HEK293 (cell line): ENCODE measurements at regions not wholly inside any gene's neighbourhood (a gene's known extent, or its start where the extent isn't known, plus 50 kb on each side); places are given as distances from the start of the nearest gene placed in this dataset.

ENCODE experiments used
- CTCF ChIA-PET: fragments of 350-600 bp; formaldehyde crosslinking; extraction: SDS; loops from one replicate; lab custom pipeline; 2021; ENCODE audit warnings: antibody characterized with exemption; lab: Yijun Ruan, JAX
- POLR2A ChIA-PET: fragments of 300-600 bp; formaldehyde crosslinking; extraction: SDS; loops from one replicate; lab custom pipeline; 2020; ENCODE audit warnings: antibody characterized with exemption, inconsistent platforms; lab: Yijun Ruan, JAX
- H3K27ac ChIP-seq: fragments of 200-500 bp; sonication (Bioruptor generic); 2 replicates; pipeline ENCODE4 v1.5.1; 2014; ENCODE audit warnings: low read depth, low read length, control low read depth, inconsistent platforms; ENCODE audit errors: extremely low read depth
- H3K36me3 ChIP-seq, 2 experiments: fragments of 200-500 bp in 1 of 2; sonication (Bioruptor generic) in 1 of 2; 1 replicate in 1 of 2; 2 replicates in 1 of 2; pipeline ENCODE4 v1.5.1; 2014 to 2017; ENCODE audit warnings: inconsistent platforms in 2 of 2, low read length in 2 of 2; ENCODE audit not compliant: control insufficient read depth in 2 of 2, insufficient read depth in 1 of 2
- H3K4me1 ChIP-seq: fragments of 200-500 bp; sonication (Bioruptor generic); 2 replicates; pipeline ENCODE4 v1.5.1; 2014; ENCODE audit warnings: mild to moderate bottlenecking, low read length, inconsistent platforms; ENCODE audit not compliant: control insufficient read depth, insufficient read depth
- H3K4me3 ChIP-seq: 2 replicates; pipeline ENCODE4 v1.5.1; 2011; ENCODE audit warnings: low read depth, mild to moderate bottlenecking, control low read depth, low read length, moderate library complexity
- H3K9me3 ChIP-seq: fragments of 200-500 bp; sonication (Bioruptor generic); 2 replicates; pipeline ENCODE4 v1.5.1; 2014; ENCODE audit warnings: low read depth, low read length, inconsistent platforms; ENCODE audit not compliant: control insufficient read depth, insufficient read depth
- FEZF1 ChIP-seq: fragments of 450-650 bp; formaldehyde crosslinking; IDR thresholded peaks from 2 replicates; pipeline ENCODE4 v1.5.1; 2016; ENCODE audit warnings: missing biosample characterization, missing genetic modification characterization
- GLI4 ChIP-seq: fragments of 450-650 bp; formaldehyde crosslinking; IDR thresholded peaks from 2 replicates; pipeline ENCODE4 v1.5.1; 2016; ENCODE audit warnings: missing biosample characterization, missing genetic modification characterization
- REPIN1 ChIP-seq: fragments of 450-650 bp; formaldehyde crosslinking; IDR thresholded peaks from 2 replicates; pipeline ENCODE4 v1.5.1; 2017; ENCODE audit warnings: missing biosample characterization, missing genetic modification characterization, low read depth
- SP7 ChIP-seq: fragments of 450-650 bp; formaldehyde crosslinking; IDR thresholded peaks from 2 replicates; pipeline ENCODE4 v1.5.1; 2016; ENCODE audit warnings: missing biosample characterization, missing genetic modification characterization
- ZBTB17 ChIP-seq: fragments of 450-650 bp; formaldehyde crosslinking; IDR thresholded peaks from 2 replicates; pipeline ENCODE4 v1.5.1; 2016; ENCODE audit warnings: missing biosample characterization, missing genetic modification characterization
- ZFP37 ChIP-seq: fragments of 450-650 bp; formaldehyde crosslinking; IDR thresholded peaks from 2 replicates; pipeline ENCODE4 v1.5.1; 2016; ENCODE audit warnings: missing biosample characterization, missing genetic modification characterization
- ZFP41 ChIP-seq: fragments of 450-650 bp; formaldehyde crosslinking; IDR thresholded peaks from 2 replicates; pipeline ENCODE4 v1.5.1; 2016; ENCODE audit warnings: missing biosample characterization, missing genetic modification characterization, borderline replicate concordance
- ZFP69B ChIP-seq: fragments of 450-650 bp; formaldehyde crosslinking; IDR thresholded peaks from 2 replicates; pipeline ENCODE4 v1.5.1; 2016; ENCODE audit warnings: missing biosample characterization, missing genetic modification characterization
- ZNF10 ChIP-seq: fragments of 450-650 bp; formaldehyde crosslinking; IDR thresholded peaks from 2 replicates; pipeline ENCODE4 v1.5.1; 2017; ENCODE audit warnings: missing biosample characterization, missing genetic modification characterization
- ZNF202 ChIP-seq: fragments of 450-650 bp; formaldehyde crosslinking; IDR thresholded peaks from 2 replicates; pipeline ENCODE4 v1.5.1; 2016; ENCODE audit warnings: missing biosample characterization, missing genetic modification characterization, borderline replicate concordance
- ZNF24 ChIP-seq: fragments of 450-650 bp; formaldehyde crosslinking; IDR thresholded peaks from 2 replicates; pipeline ENCODE4 v1.5.1; 2016; ENCODE audit warnings: missing biosample characterization, missing genetic modification characterization
- ZNF366 ChIP-seq: fragments of 450-650 bp; formaldehyde crosslinking; conservative IDR thresholded peaks from 2 replicates; pipeline ENCODE4 v1.5.1; 2016; ENCODE audit warnings: missing biosample characterization, missing genetic modification characterization
- ZNF426 ChIP-seq: fragments of 450-650 bp; formaldehyde crosslinking; IDR thresholded peaks from 2 replicates; pipeline ENCODE4 v1.5.1; 2017; ENCODE audit warnings: missing biosample characterization, missing genetic modification characterization, mild to moderate bottlenecking, inconsistent platforms, moderate library complexity
- ZNF510 ChIP-seq: fragments of 450-650 bp; formaldehyde crosslinking; IDR thresholded peaks from 2 replicates; pipeline ENCODE4 v1.5.1; 2018; ENCODE audit warnings: mild to moderate bottlenecking, missing genetic modification characterization, missing biosample characterization; ENCODE audit not compliant: insufficient replicate concordance
- ZNF624 ChIP-seq: fragments of 450-650 bp; formaldehyde crosslinking; IDR thresholded peaks from 2 replicates; pipeline ENCODE4 v1.5.1; 2017; ENCODE audit warnings: missing biosample characterization, missing genetic modification characterization
- ZNF785 ChIP-seq: fragments of 450-650 bp; formaldehyde crosslinking; IDR thresholded peaks from 2 replicates; pipeline ENCODE4 v1.5.1; 2016; ENCODE audit warnings: missing biosample characterization, missing genetic modification characterization
- ZNF837 ChIP-seq: fragments of 450-650 bp; formaldehyde crosslinking; IDR thresholded peaks from 2 replicates; pipeline ENCODE4 v1.5.1; 2016; ENCODE audit warnings: missing biosample characterization, missing genetic modification characterization
- ZSCAN23 ChIP-seq: fragments of 450-650 bp; formaldehyde crosslinking; IDR thresholded peaks from 2 replicates; pipeline ENCODE4 v1.5.1; 2016; ENCODE audit warnings: missing biosample characterization, missing genetic modification characterization
- TF ChIP-seq, protein P1 (sequence below): fragments of 450-650 bp; formaldehyde crosslinking; IDR thresholded peaks from 2 replicates; pipeline ENCODE4 v1.5.1; 2016; ENCODE audit warnings: missing biosample characterization, missing genetic modification characterization
- TF ChIP-seq, protein P2 (sequence below): fragments of 450-650 bp; IDR thresholded peaks from 2 replicates; pipeline ENCODE4 v1.5.1; 2018; ENCODE audit warnings: missing biosample characterization, missing genetic modification characterization
- TF ChIP-seq, protein P3 (sequence below): IDR thresholded peaks from 2 replicates; pipeline ENCODE4 v1.6.1; 2011; ENCODE audit warnings: mild to moderate bottlenecking, low read depth, low read length, borderline replicate concordance
- TF ChIP-seq, protein P4 (sequence below): fragments of 450-650 bp; formaldehyde crosslinking; IDR thresholded peaks from 2 replicates; pipeline ENCODE4 v1.5.1; 2016; ENCODE audit warnings: missing biosample characterization, missing genetic modification characterization
- TF ChIP-seq, protein P5 (sequence below): fragments of 450-650 bp; formaldehyde crosslinking; IDR thresholded peaks from 2 replicates; pipeline ENCODE4 v1.5.1; 2017; ENCODE audit warnings: missing biosample characterization, mild to moderate bottlenecking, missing genetic modification characterization, moderate library complexity
- TF ChIP-seq, protein P6 (sequence below): fragments of 450-650 bp; formaldehyde crosslinking; IDR thresholded peaks from 2 replicates; pipeline ENCODE4 v1.5.1; 2017; ENCODE audit warnings: missing biosample characterization, missing genetic modification characterization

DNA sequence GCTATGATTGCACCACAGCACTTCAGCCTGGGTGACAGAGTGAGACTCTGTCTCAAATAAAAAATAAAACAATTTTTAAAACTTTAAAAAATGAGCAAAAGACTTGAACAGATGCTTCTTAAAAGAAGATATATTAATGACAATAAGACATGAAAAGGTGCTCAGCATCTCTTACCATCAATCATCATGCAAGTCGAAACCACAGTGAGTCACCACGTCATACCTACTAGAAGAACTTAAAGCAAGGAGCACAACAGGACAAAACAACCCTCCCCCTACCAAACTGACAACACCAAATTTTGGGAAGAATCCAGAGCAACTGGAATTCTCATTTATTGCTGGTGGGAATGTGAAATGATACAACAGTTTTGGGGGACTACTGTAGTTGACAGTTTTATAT is 251.6 kb downstream of the BCL2 start:
- Histone ChIP-seq H3K4me1 (peaks cover 19% of the 10 kb centered on the region), H3K9me3 (no peaks in the 10 kb centered on the region), H3K27ac (no peak overlapping the region), H3K4me3 (no peak overlapping the region), H3K36me3 (no peaks in the 10 kb centered on the region)
- CTCF ChIA-PET = interaction anchor here (0.6 kb wide), 1 partner anchor 111 kb away, joined by 3 read pairs; no protein-coding TSS in a partner anchor
- TF ChIP-seq, protein P1, sequence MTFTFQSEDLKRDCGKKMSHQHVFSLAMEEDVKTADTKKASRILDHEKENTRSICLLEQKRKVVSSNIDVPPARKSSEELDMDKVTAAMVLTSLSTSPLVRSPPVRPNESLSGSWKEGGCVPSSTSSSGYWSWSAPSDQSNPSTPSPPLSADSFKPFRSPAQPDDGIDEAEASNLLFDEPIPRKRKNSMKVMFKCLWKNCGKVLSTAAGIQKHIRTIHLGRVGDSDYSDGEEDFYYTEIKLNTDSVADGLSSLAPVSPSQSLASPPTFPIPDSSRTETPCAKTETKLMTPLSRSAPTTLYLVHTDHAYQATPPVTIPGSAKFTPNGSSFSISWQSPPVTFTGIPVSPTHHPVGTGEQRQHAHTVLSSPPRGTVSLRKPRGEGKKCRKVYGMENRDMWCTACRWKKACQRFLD (tag by site-specific recombination) = no peak
- no peak for TF ChIP-seq ZNF785 (tag by site-specific recombination)
- TF ChIP-seq ZFP41 (tag by site-specific recombination) = no peak
- TF ChIP-seq, protein P2, sequence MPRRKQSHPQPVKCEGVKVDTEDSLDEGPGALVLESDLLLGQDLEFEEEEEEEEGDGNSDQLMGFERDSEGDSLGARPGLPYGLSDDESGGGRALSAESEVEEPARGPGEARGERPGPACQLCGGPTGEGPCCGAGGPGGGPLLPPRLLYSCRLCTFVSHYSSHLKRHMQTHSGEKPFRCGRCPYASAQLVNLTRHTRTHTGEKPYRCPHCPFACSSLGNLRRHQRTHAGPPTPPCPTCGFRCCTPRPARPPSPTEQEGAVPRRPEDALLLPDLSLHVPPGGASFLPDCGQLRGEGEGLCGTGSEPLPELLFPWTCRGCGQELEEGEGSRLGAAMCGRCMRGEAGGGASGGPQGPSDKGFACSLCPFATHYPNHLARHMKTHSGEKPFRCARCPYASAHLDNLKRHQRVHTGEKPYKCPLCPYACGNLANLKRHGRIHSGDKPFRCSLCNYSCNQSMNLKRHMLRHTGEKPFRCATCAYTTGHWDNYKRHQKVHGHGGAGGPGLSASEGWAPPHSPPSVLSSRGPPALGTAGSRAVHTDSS (tag by site-specific recombination) = no peak
- POLR2A ChIA-PET = no interaction called here

DNA sequence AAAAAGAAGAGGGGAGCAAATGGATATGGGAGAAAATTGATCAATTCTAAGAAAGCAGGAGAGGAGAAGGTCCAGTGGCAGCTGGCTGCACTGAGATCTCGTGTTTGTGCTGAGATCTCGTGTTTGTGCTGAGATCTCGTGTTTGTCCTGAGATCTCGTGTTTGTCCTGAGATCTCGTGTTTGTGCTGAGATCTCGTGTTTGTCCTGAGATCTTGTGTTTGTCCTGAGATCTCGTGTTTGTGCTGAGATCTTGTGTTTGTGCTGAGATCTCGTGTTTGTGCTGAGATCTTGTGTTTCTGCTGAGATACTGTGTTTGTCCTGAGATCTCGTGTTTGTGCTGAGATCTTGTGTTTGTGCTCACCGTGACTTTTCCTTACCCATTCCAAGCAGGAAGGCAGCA is 254.4 kb downstream of the BCL2 start:
- Histone ChIP-seq H3K4me3 (no peak overlapping the region), H3K36me3 (no peaks in the 10 kb centered on the region), H3K27ac (no peak overlapping the region), H3K9me3 (no peaks in the 10 kb centered on the region)
- POLR2A ChIA-PET = no interaction called here
- TF ChIP-seq, protein P3, sequence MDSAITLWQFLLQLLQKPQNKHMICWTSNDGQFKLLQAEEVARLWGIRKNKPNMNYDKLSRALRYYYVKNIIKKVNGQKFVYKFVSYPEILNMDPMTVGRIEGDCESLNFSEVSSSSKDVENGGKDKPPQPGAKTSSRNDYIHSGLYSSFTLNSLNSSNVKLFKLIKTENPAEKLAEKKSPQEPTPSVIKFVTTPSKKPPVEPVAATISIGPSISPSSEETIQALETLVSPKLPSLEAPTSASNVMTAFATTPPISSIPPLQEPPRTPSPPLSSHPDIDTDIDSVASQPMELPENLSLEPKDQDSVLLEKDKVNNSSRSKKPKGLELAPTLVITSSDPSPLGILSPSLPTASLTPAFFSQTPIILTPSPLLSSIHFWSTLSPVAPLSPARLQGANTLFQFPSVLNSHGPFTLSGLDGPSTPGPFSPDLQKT = no peak
- TF ChIP-seq ZNF24 (no peak), ZNF10 (tag by site-specific recombination) (no peak), ZFP37 (no peak), ZFP69B (tag by site-specific recombination) (no peak), ZNF624 (no peak), ZSCAN23 (tag by site-specific recombination) (no peak), GLI4 (tag by site-specific recombination) (no peak), ZBTB17 (tag by site-specific recombination) (no peak), ZNF837 (tag by site-specific recombination) (no peak), FEZF1 (tag by site-specific recombination) (no peak), ZNF426 (tag by site-specific recombination) (no peak), SP7 (no peak)
- TF ChIP-seq, protein P4, sequence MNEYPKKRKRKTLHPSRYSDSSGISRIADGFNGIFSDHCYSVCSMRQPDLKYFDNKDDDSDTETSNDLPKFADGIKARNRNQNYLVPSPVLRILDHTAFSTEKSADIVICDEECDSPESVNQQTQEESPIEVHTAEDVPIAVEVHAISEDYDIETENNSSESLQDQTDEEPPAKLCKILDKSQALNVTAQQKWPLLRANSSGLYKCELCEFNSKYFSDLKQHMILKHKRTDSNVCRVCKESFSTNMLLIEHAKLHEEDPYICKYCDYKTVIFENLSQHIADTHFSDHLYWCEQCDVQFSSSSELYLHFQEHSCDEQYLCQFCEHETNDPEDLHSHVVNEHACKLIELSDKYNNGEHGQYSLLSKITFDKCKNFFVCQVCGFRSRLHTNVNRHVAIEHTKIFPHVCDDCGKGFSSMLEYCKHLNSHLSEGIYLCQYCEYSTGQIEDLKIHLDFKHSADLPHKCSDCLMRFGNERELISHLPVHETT = no peak
- TF ChIP-seq, all 188 proteins: peak for 0
- no peaks in the 10 kb centered on the region for H3K4me1 ChIP-seq
- CTCF ChIA-PET = no interaction called here

DNA sequence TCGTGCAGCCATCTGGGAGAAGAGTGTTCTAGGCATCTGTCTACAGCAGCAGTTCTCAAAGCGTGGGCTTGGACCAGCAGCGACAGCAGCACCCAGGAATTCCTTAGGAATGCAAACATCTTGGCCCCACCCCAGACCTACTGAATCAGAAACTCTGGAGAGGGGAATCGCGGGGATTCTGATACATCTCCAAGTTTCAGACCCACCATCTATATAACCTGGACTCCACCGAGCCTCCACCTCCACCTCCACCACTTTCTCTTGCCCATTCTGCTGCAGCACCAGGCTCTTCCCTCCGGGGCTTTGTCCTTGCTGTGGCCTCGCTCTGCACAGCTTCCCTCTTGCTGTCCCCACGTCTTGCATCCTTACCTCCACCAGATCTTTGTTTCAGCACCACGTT is 256.4 kb downstream of the BCL2 start:
- Histone ChIP-seq H3K9me3 (no peaks in the 10 kb centered on the region), H3K4me3 (no peak overlapping the region), H3K36me3 (no peaks in the 10 kb centered on the region), H3K4me1 (no peaks in the 10 kb centered on the region), H3K27ac (no peak overlapping the region)
- POLR2A ChIA-PET = no interaction called here
- CTCF ChIA-PET = interaction anchor here (0.7 kb wide), 1 partner anchor 45 kb away, joined by 4 read pairs; no protein-coding TSS in a partner anchor
- TF ChIP-seq ZNF510 (no peak), ZNF366 (tag by site-specific recombination) (no peak), ZFP37 (no peak), REPIN1 (tag by site-specific recombination) (no peak), ZNF202 (tag by site-specific recombination) (no peak)
- TF ChIP-seq, protein P5, sequence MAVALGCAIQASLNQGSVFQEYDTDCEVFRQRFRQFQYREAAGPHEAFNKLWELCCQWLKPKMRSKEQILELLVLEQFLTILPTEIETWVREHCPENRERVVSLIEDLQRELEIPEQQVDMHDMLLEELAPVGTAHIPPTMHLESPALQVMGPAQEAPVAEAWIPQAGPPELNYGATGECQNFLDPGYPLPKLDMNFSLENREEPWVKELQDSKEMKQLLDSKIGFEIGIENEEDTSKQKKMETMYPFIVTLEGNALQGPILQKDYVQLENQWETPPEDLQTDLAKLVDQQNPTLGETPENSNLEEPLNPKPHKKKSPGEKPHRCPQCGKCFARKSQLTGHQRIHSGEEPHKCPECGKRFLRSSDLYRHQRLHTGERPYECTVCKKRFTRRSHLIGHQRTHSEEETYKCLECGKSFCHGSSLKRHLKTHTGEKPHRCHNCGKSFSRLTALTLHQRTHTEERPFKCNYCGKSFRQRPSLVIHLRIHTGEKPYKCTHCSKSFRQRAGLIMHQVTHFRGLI (tag by site-specific recombination) = no peak
- TF ChIP-seq, protein P6, sequence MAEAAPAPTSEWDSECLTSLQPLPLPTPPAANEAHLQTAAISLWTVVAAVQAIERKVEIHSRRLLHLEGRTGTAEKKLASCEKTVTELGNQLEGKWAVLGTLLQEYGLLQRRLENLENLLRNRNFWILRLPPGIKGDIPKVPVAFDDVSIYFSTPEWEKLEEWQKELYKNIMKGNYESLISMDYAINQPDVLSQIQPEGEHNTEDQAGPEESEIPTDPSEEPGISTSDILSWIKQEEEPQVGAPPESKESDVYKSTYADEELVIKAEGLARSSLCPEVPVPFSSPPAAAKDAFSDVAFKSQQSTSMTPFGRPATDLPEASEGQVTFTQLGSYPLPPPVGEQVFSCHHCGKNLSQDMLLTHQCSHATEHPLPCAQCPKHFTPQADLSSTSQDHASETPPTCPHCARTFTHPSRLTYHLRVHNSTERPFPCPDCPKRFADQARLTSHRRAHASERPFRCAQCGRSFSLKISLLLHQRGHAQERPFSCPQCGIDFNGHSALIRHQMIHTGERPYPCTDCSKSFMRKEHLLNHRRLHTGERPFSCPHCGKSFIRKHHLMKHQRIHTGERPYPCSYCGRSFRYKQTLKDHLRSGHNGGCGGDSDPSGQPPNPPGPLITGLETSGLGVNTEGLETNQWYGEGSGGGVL (tag by site-specific recombination) = no peak
